Right lung (tissue), 2 donors: ENCODE measurements at regions not wholly inside any gene's neighbourhood (a gene's known extent, or its start where the extent isn't known, plus 50 kb on each side); places are given as distances from the start of the nearest gene placed in this dataset.
"Not testable (repeated sequence)": the region's sequence is repeated elsewhere in the genome, so short reads cannot be mapped to it uniquely, and the experiment has no call there.

Experiments
- DNase-seq, 2 donors: peaks; one replicate each; pipeline ENCODE4 v3.0.0-alpha.2; 2013

DNA sequence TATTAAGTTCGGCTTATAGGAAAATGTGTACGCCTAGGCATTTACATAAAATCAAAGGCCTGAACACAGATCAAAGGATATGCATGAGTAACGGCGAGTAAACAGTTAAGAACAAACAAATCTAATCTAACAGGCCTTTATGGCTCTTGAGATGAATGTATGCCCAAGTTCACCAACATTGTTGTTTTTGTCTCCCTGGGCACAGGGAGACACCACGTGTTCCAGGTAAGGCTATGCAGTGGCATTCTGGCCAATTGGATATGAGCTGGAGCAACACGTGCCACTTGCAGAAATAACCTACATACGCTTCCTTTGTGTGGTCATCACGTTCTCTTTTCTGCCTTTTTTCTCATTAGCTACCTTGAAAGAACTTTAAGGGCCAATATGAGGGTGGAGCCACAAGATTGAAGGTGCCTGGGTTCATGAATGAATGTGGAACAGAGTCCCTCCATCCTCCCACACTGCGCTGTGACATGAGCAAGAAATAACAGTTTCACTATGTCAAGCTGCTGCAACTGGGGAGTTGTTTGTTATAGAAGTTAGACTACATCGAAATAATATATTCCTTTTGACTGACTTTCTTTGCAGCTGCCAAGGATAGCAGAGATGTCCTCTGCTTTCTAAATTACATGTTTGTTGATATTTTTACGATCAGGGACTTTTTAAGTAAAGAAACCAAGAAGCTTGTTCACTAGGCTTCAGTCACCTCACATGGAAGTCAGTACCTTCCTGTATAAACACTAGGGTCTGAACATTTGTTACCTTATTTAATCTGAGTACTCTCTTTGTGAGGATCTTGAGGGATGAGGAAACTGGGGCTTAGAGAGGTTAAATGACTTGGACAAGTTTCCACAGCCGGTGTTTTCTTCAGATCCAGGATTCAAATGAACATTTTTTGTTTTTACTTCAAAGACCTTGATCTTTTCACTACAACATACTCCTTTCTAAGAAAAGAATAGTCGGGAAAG lies 427.5 kb upstream of the TBL1XR1 start:
- no peak for DNase-seq

DNA sequence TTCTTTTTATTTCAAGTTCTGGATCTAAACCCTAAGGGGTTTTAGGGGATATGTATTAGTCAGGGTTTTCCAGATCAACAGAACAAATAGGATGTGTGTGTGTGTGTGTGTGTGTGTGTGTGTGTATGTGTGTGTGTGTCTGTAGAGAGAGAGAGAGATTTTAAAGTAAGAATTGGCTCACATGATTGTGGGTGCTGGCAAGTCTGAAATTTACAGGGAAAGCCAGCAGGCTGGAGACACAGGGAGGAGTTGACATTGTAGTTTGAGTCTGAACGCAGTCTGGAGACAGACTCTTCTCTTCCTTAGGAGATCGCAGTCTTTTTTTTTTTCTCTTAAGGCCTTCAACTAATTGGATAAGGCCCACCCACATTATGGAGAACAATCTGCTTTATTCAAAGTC lies 428.8 kb upstream of the TBL1XR1 start:
- DNase-seq: no peak

DNA sequence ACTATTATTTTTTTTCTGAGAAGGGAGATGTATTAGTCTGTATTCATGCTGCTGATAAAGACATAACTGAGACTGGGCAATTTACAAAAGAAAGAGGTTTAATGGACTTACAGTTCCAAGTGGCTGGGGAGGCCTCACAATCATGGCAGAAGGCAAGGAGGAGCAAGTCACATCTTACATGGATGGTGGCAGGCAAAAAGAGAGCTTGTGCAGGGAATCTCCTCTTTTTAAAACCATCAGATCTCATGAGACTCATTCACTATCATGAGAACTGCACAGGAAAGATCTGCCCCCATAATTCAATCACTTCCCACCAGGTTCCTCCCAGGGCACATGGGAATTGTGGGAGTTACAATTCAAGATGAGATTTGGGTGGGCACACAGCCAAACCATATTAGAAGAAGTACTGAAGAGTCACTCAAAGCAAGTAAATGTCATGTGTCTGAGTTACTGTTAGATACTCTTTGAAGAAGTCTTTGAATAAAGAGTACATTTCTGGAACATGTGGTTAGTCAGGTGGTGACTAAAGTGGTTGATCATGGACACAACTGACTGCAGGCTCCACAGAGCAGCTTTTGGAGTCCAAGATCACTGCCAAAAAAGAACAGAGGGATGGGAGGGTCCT lies 430.9 kb upstream of the TBL1XR1 start:
- DNase-seq: not testable (repeated sequence)

DNA sequence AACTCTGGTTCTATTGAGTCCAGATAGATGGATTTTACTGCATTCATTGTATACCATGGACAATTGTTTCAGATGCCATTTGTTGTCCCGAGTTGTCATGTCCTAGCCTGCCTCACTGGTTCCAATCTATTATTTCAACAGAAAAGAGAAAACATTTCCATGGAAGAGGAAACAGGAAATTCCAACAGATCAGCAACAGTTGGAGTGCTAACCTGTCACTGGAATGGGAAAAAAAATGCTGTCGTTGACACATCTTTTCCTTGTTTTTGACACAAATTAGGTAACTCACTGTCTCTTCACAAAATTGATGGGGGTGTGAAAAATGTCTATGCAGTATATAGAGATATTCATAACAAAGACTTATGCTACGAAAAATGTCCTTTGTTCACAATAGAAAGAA lies 432.0 kb upstream of the TBL1XR1 start:
- no peak for DNase-seq

DNA sequence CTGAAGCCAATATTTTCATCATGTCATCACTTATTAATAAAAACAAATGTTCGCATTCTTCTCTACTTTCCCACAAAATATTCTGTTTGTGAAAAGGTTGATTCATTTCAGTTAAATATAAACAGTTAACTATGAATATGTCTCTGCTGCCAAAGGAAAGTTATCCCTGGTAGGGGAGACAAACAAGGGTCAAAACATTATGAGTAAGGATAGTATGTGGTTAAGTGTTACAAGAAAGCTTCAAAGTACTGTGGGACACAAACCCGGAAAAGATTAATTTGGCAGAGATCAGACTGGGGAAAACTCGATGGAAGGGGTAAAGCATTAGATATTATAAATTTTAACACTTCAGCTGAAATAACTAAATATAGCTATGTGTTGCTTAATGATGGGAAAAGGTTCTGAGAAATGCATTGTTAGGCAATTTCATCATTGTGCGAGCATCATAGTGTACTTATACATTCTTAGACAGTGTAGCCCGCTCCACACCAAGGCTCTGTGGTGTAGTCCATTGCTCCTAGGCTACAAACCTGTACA lies 436.5 kb upstream of the TBL1XR1 start:
- peak; percentile 31 to 36 for DNase-seq

DNA sequence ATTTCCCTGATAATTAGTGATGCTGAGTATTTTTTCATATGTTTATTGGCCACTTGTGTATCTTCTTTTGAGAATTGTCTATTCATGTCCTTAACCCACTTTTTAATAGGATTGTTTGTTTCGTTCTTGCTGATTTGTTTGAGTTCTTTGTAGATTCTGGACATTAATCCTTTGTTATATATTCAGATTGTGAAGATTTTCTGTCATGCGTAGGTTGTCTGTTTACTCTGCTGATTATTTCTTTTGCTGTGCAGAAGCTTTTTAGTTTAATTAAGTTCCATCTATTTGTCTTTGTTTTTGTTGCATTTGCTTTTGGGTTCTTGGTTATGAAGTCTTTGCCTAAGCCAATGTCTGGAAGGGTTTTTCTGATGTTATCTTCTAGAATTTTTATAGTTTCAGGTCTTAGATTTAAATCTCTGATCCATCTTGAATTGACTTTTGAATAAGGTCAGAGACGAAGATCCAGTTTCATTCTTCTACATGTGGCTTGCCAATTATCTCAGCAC lies 438.4 kb upstream of the TBL1XR1 start:
- DNase-seq: not testable (repeated sequence)

DNA sequence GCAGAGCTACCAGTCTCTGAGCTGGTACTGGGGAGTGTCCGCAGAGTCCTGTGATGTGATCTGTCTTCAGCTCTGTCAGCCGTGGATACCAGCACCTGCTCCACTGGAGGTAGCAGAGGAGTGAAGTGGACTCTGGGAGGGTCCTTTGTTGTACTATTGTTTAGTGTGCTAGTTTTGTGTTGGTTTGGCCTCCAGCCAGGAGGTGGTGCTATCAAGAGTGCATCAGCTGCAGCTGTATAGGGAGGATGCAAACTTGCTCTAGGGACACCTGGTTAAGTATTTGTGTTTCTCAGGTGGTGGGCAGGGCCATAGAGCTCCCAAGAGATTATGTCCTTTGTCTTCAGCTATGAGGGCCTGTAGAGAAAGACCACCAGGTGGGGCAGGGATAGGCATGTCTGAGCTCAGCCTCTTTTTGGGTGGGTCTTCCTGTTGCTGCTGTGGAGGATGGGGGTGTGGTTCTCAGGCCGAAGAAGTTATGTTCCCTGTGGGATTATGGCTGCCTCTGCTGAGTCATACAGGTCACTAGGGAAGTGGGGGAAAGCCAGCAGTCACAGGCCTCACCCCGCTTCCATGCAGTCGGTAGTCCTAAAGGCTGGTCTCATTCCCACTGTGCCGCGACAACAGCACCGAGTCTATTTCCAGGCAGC lies 443.2 kb upstream of the TBL1XR1 start:
- no peak for DNase-seq

DNA sequence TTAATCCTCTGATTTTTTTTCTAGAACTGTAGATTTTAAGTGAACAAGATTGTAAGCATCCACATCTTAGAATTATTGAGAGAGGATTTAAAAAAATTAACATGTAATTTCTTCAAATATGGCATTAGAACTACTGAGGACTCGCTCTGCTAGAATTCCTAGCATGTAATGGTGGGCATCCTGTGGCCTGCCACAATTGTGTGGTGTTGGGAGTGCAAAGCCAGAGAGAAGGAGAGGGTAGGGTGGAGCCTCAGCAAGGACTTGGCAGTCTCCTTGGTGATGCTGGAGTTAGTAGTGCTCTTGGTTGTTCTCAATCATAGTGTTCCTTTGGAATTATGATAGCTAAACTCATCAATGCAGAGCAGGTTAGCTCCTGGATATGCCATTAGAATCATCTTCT lies 443.9 kb upstream of the TBL1XR1 start:
- DNase-seq: no peak

DNA sequence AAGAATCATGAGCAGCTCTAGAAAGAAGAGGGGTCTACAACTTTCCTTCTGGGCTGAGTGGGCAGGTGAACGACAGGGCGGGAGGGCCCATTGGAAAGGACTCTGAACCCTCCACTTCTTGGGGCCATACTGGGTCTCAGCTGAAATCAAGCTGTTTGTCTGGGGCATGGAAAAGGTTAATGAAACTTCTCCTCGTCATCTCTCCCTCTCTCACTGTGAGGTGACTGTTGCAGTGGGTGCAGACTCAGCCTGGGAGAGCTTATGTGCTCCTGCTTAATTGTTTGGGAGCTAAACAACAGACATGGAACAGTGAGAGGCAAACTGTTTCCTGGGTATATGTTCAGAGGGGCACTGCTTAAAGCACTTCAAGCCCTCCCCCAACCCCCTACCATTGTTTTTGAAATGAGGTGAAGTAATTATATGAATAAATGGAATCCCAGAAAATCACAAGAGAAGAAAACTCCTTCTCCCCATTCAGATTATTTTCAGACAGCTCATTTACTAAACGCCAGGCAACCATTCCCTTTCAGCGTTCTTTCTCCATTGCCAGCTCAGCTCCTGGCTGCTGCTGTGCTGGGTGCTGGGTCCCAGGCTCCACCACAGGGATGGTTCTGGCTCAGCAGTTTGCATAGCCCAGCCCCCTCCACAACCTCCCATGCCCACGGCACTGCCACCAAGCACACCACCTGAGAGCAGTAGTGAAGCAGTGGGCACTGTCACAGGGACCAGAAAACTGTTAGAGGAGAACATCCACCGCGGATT lies 444.9 kb upstream of the TBL1XR1 start:
- no peak for DNase-seq

DNA sequence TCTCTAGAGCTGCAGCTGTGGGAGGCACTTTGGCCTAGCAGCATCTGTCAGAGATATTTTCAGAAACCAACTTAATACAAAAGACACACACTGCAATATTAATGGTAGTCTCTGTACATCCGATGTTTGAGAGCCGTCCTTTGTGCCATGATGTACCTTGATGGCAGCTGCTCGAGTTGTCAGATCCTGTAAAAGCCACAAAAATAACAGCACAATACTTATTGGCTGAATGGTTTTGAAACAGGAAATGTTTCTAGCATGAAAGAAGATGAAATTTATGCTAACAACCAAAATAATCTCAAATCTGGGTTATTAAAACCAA lies 445.5 kb upstream of the TBL1XR1 start:
- no peak for DNase-seq

DNA sequence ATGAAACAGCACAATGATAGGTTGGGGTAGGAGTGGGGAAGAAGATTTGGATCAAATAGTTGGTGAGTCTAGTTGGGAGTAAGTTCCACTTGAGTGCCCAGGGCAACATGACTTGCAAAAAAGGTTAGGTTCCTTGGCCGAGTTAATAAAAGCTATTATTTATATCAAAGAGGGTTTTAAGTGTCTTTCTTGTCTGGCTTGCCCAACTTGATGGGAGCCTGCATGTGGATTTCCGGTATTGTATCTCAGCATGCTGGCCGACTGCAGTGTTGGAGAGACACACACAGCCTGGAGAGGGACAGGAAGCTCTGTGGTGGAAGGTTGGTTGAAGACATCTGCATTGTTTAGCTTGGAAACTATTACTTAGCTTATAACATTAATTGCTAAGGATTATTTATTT lies 449.5 kb upstream of the TBL1XR1 start:
- DNase-seq: no peak

DNA sequence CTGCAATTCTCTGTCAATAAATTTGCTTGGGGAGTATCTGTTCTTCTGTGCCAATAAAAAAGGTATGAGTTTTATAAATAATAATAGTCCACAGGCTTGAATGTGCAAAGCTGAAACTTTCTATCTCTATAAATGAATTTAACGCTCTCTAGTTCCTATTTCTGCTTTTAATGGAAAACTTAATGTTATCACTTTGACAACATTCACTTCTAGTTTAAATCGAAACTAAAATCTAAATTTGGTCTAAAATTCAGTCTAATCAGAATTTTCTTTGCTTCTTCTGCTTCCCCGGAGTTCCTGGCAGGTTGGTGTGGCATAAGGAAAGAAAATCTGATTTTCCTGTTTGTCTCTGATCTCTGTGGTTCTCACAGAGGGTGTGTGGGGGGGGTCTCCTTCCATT lies 450.1 kb upstream of the TBL1XR1 start:
- DNase-seq: no peak

DNA sequence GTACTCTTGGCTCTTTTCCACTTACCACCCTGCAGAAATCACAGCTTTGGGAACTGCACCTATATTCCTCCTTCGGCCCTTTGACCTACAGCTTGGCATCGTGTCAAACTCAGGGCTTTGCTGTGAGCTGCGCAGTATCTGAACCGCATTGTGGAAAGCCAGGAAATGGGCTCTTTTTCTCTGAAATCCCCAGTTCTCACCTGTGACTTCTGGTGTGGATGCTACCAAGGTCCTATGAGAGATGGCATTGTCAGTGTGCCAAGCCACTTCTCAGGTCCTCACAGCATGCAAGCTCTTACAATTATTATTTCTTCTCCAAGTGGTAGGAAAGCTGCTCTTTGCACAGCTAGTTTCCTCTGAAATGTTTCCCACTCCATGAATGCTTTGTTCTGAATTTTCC lies 450.6 kb upstream of the TBL1XR1 start:
- no peak for DNase-seq

DNA sequence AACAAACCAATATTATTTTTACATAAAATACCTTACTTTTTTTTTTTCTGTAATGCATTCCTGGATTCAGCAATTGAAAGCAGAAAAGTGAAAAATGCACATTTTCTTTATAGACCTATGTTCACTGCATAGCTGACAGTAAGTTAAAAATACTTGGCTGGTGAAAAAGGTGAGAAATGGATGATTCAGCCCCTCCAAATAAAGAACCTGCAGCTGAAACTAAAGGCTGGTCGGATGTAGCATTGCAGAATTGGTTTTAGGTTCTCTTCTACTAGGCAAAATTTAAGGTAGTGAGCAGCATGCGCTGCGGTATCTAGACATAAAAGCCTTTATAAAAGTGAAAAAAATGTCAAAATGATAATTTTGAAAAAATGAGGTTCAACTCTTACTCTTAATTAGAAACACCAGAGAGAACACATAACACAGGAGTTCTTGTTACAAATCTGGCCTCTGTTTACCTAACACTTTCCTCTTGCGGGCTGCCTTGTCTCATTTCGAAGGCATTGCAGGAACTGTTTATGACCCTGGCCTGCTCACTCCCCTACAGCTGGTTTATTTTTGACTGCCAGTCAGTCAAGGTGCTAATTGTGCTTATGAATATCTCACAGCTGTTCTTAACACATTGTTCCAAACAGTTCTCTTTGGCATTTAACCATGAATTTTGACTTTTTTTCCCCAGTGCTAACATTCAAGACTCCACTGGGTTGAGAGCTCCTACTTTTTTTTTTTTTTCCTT lies 455.4 kb upstream of the TBL1XR1 start:
- DNase-seq: peak; percentile 37 to 45

DNA sequence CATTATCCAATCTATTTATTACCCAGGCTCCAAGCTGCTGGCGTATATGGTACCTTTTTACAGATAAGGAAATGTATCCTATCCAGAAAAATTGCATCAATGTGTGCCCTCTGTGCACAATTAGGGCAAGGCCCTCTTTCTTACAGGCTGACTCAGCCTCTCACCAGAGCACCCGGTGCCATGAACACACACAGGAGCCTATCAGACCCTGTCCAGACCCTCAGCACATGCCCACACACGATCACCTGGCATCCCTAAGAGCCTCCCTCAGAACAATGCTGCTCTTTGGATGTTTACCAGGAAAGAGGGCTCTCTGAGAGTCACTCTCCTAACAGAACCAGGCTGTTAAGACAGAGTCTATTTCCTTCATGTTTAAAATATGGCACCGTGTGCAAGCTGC lies 460.0 kb upstream of the TBL1XR1 start:
- DNase-seq: no peak

DNA sequence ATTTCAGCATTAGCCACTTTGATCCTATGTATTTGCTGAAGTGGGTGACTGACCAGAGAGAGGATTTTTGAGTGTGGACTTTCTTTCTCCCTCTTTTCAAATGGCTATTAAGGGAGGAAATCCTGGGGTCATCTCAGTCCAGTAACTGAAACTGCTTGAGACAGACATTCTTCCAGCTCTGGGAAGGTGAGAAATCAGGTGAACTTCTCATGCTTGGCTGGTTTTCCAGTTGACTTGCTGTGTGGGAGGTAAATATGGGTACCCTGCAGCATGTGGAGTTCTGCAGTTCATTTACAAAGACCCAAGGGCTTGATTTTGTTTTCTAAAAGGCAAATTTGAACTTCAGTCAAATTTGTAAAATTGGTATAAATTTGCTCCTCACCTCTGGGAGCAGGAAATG lies 461.1 kb upstream of the TBL1XR1 start:
- no peak for DNase-seq

DNA sequence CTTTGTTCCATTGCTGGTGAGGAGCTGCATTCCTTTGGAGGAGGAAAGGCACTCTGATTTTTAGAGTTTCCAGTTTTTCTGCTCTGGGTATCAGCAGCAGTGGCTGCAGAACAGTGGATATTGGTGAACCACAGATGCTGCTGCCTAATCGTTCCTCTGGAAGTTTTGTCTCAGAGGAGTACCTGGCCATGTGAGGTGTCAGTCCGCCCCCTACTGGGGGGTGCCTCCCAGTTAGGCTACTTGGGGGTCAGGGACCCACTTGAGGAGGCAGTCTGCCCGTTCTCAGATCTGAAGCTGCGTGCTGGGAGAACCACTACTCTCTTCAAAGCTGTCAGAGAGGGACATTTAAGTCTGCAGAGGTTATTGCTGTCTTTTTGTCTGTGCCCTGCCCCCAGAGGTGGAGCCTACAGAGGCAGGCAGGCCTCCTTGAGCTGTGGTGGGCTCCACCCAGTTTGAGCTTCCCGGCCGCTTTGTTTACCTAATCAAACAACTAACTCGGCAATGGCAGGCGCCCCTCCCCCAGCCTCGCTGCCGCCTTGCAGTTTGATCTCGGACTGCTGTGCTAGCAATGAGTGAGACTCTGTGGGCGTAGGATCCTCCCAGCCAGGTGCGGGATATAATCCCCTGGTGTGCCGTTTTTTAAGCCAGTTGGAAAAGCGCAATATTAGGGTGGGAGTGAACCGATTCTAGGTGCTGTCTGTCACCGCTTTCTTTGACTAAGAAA lies 467.3 kb upstream of the TBL1XR1 start:
- not testable (repeated sequence) for DNase-seq

DNA sequence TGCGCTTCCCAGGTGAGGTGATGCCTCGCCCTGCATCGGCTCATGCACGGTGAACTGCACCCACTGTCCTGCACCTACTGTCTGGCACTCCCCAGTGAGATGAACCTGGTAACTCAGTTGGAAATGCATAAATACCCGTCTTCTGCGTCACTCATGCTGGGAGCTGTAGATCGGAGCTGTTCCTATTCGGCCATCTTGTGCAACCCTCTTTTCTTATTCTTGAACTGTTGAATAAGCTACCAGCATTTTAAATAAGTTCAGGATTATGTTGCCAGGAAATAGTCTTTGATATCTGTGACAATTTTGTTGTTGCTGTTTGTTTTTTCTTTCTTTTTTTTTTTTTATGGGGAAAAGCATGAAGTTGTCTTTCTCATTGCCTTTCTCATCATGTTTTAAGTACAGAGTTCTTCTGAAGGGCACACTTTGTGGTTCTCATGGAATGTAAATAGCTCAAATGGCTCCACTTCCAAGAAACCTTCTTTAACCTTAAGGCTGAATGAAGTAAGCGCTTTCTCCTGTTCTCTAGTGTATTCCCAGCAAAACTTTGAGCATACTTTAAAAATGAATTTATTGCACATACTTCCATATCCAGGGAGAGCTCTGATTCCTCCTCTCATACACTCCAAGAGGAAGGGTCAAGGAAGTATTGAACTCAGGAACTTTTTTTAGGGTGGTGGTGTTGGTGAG lies 468.0 kb upstream of the TBL1XR1 start:
- DNase-seq: no peak

DNA sequence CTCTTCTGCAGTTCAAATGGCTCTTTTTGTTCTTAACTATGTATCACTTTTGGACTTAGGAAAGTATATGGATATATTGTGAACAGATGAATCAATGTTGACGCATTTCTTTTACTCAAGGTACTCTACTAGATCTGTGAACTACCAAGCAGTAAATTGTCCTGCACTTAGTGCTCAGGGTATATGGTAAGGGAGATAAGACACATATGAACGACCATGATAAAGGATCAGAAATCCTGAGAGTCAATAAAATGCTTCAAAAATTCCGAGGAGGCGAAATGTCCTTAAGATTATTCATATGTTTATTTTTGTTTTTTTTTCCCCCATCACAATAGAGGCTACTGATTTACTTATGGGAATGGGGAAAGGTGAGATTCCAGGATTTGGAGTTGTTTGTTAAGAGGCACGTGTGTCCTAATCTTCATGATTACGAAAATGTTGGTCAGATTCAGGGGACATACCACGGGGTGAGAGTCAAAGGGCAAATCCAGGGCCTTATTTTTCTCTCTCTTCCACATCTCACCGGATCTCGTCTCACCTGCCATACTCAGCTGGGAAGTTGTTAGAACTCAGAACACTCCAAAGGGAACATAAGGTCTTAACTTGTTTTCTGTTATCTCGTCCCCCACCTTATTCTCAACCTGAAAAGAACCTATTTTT lies 475.1 kb upstream of the TBL1XR1 start:
- DNase-seq: no peak
